ENCODE measurements at regions not wholly inside any gene's neighbourhood (a gene's known extent, or its start where the extent isn't known, plus 50 kb on each side); places are given as distances from the start of the nearest gene placed in this dataset.

- TF ChIP-seq EZH2 (IDR thresholded peaks at IDR 0.05; ENCODE audit: low read length): no peak
- TF ChIP-seq CTCF (optimal IDR thresholded peaks at IDR 0.05 in 1 of 3, IDR thresholded peaks at IDR 0.05 in 1 of 3, conservative IDR thresholded peaks at IDR 0.05 in 1 of 3; ENCODE audit: extremely low read depth in 1 of 3, insufficient read depth in 2 of 3, low read length in 3 of 3): no peak
These were observed 142.6 kb upstream of the GAS1 start for GRCh38 chr9:87089929-87090328.
